ENCODE measurements at regions not wholly inside any gene's neighbourhood (a gene's known extent, or its start where the extent isn't known, plus 50 kb on each side); places are given as distances from the start of the nearest gene placed in this dataset.
"Not testable (repeated sequence)": the region's sequence is repeated elsewhere in the genome, so short reads cannot be mapped to it uniquely, and the experiment has no call there.

DNA sequence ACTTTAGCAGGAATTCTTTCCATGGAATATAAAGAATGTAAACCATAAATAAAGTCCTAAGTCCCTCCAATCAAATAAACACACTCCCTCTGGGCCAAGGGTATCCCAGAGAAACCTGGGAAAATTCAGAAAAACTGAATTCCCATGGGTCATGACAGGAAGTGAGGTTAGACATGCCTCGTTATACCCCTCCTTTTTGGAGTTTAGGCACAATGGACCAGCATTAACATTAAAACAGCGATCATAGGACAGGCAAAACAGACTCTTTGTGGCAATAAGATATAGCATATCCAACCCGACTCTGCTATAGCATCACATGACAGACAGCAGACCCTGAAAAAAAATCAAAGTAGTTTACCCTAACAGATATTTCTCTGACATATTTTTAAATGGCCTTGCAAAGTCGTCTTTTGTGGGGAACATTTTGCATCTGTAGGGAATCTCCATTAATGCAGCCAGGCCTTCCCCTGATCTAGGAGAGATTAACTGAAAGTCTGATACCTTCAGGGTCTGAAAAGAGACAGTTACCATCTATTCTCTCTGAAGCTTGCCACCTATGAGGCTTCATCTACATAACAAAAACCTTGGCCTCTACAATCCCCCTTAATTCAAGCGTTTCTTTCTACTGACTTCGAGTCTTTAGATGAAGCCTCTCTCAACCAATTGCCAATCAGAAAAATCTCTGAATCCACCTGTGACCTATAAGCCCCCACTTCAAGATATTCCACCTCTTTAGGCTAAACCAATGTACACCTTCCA, 143.0 kb upstream of the KCNK1 start:
- CTCF ChIA-PET: no interaction called here

DNA sequence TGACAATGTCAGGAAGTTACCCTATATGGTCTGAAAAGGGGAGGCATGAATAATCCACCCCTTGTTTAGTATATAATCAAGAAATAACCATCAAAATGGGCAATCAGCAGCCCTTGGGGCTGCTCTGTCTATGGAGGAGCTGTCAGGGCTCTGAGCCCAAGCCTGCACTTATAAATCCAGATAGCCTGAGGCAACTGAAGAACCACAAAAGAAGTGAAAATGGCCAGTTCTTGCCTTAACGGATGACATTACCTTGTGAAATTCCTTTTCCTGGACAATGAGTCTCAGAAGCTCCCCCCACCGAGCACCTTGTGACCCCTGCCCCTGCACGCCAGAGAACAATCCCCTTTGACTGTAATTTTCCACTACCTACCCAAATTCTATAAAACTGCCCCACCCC, 142.1 kb upstream of the KCNK1 start:
- H3K4me1 ChIP-seq (ENCODE audit: control insufficient read depth in 2 of 2, insufficient read depth in 2 of 2, low read length in 2 of 2); H3K9me3 Mint-ChIP-seq (ENCODE audit: insufficient read depth); H3K79me2 ChIP-seq (ENCODE audit: control insufficient read depth, insufficient read depth, low read length); H3K27me3 Mint-ChIP-seq; H3K27ac Mint-ChIP-seq; H4K20me1 ChIP-seq (ENCODE audit: control insufficient read depth, insufficient read depth, low read length, poor library complexity, severe bottlenecking); H3K27me3 ChIP-seq (replicated peaks in 1 of 4; ENCODE audit: control extremely low read depth in 1 of 4, control insufficient read depth in 3 of 4, insufficient read depth in 4 of 4, low read length in 3 of 4); ATAC-seq (ENCODE audit: low read depth); H3K36me3 ChIP-seq (replicated peaks in 1 of 2; ENCODE audit: control extremely low read depth in 1 of 2, control insufficient read depth in 1 of 2, extremely low read depth in 1 of 2, insufficient read depth in 2 of 2, low read length in 1 of 2); H3K4me3 ChIP-seq (ENCODE audit: control extremely low read depth in 1 of 5, extremely low read depth in 1 of 5, insufficient read depth in 1 of 5, low read depth in 2 of 5, low read length in 4 of 5); DNase-seq; H3K4me3 Mint-ChIP-seq; POLR2A ChIA-PET; intact Hi-C loops (cut with micrococcal nuclease); H3K4me2 ChIP-seq (replicated peaks; ENCODE audit: low read depth, low read length, poor library complexity, severe bottlenecking); H2AFZ ChIP-seq (ENCODE audit: insufficient read depth, low read depth, low read length, poor library complexity, severe bottlenecking); H3K9me3 ChIP-seq (ENCODE audit: control extremely low read depth in 1 of 3, control insufficient read depth in 2 of 3, insufficient read depth in 1 of 3, low read length in 2 of 3); H3K9ac ChIP-seq (ENCODE audit: low read length); H3K27ac ChIP-seq (ENCODE audit: low read length in 2 of 2); H3K4me1 Mint-ChIP-seq; CTCF ChIA-PET: not testable (repeated sequence)
- 100% methylated on average over 3 of the region's 3 CpGs for WGBS (ENCODE audit: insufficient coverage)

More for the DNA sequence above, 143.0 kb upstream of the KCNK1 start:
- Mint-ChIP-seq H3K27ac (no peak overlapping the region), H3K4me3 (no peak overlapping the region), H3K9me3 (ENCODE audit: insufficient read depth) (peaks cover 4% of the 10 kb centered on the region), H3K27me3 (no peaks in the 10 kb centered on the region), H3K4me1 (no peaks in the 10 kb centered on the region)
- 68% methylated on average over 4 of the region's 6 CpGs for WGBS (ENCODE audit: insufficient coverage)
- Histone ChIP-seq H3K9ac (ENCODE audit: low read length) (no peak overlapping the region), H3K4me2 (replicated peaks; ENCODE audit: low read depth, low read length, poor library complexity, severe bottlenecking) (no peak overlapping the region), H3K9me3 (ENCODE audit: control extremely low read depth in 1 of 3, control insufficient read depth in 2 of 3, insufficient read depth in 1 of 3, low read length in 2 of 3) (peaks cover 0 to 8% (median 0%) of the 10 kb centered on the region in 3 donors), H3K4me1 (ENCODE audit: control insufficient read depth in 2 of 2, insufficient read depth in 2 of 2, low read length in 2 of 2) (no peaks in the 10 kb centered on the region), H3K79me2 (ENCODE audit: control insufficient read depth, insufficient read depth, low read length) (no peaks in the 10 kb centered on the region), H3K4me3 (ENCODE audit: control extremely low read depth in 1 of 5, extremely low read depth in 1 of 5, insufficient read depth in 1 of 5, low read depth in 2 of 5, low read length in 4 of 5) (no peak overlapping the region), H3K27me3 (replicated peaks in 1 of 4; ENCODE audit: control extremely low read depth in 1 of 4, control insufficient read depth in 3 of 4, insufficient read depth in 4 of 4, low read length in 3 of 4) (no peaks in the 10 kb centered on the region), H3K27ac (ENCODE audit: low read length in 2 of 2) (no peak overlapping the region), H3K36me3 (replicated peaks in 1 of 2; ENCODE audit: control extremely low read depth in 1 of 2, control insufficient read depth in 1 of 2, extremely low read depth in 1 of 2, insufficient read depth in 2 of 2, low read length in 1 of 2) (no peaks in the 10 kb centered on the region), H2AFZ (ENCODE audit: insufficient read depth, low read depth, low read length, poor library complexity, severe bottlenecking) (no peak overlapping the region), H4K20me1 (ENCODE audit: control insufficient read depth, insufficient read depth, low read length, poor library complexity, severe bottlenecking) (no peaks in the 10 kb centered on the region)
- POLR2A ChIA-PET: no interaction called here
- TF ChIP-seq, protein P1, sequence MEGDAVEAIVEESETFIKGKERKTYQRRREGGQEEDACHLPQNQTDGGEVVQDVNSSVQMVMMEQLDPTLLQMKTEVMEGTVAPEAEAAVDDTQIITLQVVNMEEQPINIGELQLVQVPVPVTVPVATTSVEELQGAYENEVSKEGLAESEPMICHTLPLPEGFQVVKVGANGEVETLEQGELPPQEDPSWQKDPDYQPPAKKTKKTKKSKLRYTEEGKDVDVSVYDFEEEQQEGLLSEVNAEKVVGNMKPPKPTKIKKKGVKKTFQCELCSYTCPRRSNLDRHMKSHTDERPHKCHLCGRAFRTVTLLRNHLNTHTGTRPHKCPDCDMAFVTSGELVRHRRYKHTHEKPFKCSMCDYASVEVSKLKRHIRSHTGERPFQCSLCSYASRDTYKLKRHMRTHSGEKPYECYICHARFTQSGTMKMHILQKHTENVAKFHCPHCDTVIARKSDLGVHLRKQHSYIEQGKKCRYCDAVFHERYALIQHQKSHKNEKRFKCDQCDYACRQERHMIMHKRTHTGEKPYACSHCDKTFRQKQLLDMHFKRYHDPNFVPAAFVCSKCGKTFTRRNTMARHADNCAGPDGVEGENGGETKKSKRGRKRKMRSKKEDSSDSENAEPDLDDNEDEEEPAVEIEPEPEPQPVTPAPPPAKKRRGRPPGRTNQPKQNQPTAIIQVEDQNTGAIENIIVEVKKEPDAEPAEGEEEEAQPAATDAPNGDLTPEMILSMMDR (IDR thresholded peaks at IDR 0.05): no peak
- no peak for TF ChIP-seq EZH2 (IDR thresholded peaks at IDR 0.05; ENCODE audit: borderline replicate concordance, insufficient read depth, low read depth, low read length, poor library complexity, severe bottlenecking)
- ATAC-seq (ENCODE audit: low read depth) (no peak), DNase-seq (no peak)
- intact Hi-C loops (cut with micrococcal nuclease): no loop called here

DNA sequence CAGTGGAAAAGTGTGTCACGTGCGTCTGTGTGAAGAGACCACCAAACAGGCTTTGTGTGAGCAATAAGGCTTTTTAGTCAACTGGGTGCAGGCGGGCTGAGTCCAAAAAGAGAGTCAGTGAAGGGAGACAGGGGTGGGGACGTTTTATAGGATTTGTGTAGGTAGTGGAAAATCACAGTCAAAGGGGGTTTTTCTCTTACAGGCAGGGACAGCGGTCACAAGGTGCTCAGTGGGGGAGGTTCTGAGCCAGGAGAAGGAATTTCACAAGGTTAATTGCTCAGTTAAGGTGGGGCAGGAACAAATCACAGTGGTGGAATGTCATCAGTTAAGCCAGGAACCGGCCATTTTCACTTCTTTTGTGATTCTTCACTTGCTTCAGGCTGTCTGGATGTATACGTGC, 141.1 kb upstream of the KCNK1 start:
- CTCF ChIA-PET; H3K79me2 ChIP-seq (ENCODE audit: control insufficient read depth, insufficient read depth, low read length); H3K4me2 ChIP-seq (replicated peaks; ENCODE audit: low read depth, low read length, poor library complexity, severe bottlenecking); DNase-seq; H3K27me3 ChIP-seq (replicated peaks in 1 of 4; ENCODE audit: control extremely low read depth in 1 of 4, control insufficient read depth in 3 of 4, insufficient read depth in 4 of 4, low read length in 3 of 4); H3K4me3 Mint-ChIP-seq; H3K27me3 Mint-ChIP-seq; ATAC-seq (ENCODE audit: low read depth); H3K9me3 Mint-ChIP-seq (ENCODE audit: insufficient read depth); H3K4me1 ChIP-seq (ENCODE audit: control insufficient read depth in 2 of 2, insufficient read depth in 2 of 2, low read length in 2 of 2); H3K27ac Mint-ChIP-seq; H3K4me1 Mint-ChIP-seq; H4K20me1 ChIP-seq (ENCODE audit: control insufficient read depth, insufficient read depth, low read length, poor library complexity, severe bottlenecking); intact Hi-C loops (cut with micrococcal nuclease); H3K9me3 ChIP-seq (ENCODE audit: control extremely low read depth in 1 of 3, control insufficient read depth in 2 of 3, insufficient read depth in 1 of 3, low read length in 2 of 3); H3K36me3 ChIP-seq (replicated peaks in 1 of 2; ENCODE audit: control extremely low read depth in 1 of 2, control insufficient read depth in 1 of 2, extremely low read depth in 1 of 2, insufficient read depth in 2 of 2, low read length in 1 of 2); H3K27ac ChIP-seq (ENCODE audit: low read length in 2 of 2); H3K9ac ChIP-seq (ENCODE audit: low read length); POLR2A ChIA-PET; H2AFZ ChIP-seq (ENCODE audit: insufficient read depth, low read depth, low read length, poor library complexity, severe bottlenecking); H3K4me3 ChIP-seq (ENCODE audit: control extremely low read depth in 1 of 5, extremely low read depth in 1 of 5, insufficient read depth in 1 of 5, low read depth in 2 of 5, low read length in 4 of 5): not testable (repeated sequence)
- WGBS (ENCODE audit: insufficient coverage): 77% methylated on average over 7 of the region's 7 CpGs
